ENCODE measurements at regions not wholly inside any gene's neighbourhood (a gene's known extent, or its start where the extent isn't known, plus 50 kb on each side); places are given as distances from the start of the nearest gene placed in this dataset.

DNA sequence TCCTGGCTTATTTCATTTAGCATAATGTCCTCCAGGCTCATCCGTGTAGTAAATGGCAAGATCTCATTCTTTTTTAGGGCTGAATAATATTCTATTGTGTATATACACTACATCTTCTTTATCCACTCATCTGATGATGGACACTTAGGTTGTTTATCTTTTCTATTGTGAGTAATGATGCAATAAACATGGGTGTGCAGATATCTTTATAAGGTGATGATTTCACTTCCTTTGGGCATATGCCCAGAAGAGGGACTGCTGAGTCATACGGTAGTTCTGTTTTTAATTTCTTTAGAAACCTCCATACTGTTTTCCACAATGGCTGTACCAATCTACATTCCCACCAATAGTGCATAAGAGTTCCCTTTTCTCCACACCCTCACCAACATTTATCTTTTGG lies 317.6 kb upstream of the CNKSR2 start:
- no peak for DNase-seq

DNA sequence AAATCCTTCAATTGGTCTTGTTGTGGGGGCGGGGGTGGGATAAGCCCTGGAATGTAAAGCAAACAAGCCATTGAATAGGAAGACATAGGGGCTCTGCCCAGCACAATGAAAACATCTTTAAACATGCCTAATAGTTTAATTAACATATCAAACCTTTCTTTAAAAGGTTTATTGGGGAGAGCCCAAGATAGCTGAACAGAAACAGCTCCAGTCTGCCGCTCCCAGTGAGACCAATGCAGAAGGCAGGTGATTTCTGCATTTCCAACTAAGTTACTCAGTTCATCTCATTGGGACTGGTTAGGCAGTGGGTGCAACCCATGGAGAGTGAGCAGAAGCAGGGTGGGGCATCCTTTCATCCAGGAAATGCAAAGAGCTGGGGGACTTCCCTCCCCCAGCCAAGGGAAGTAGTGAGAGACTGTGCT lies 327.2 kb upstream of the CNKSR2 start:
- DNase-seq = no peak

- DNase-seq = no peak
Measured at GRCh38 chrX:21014326-21014725, 359.9 kb upstream of the CNKSR2 start.

DNA sequence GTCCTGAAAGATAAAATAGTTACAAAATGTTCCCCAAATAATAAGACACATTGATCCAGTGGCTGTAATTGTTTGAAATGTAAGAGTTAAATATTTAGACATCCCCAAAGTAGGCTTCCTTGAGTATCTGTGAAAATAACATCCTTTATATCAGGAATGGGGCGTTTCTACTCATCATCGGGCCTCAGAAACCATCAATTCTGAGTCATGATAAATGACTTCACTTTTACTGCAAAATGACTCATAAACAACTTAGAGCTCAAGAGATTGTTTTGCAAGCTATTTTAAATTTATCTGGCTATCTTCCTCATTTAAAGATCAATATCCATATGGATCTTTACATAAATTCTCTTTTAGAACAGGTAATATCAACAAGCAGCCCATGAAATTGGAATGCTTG lies 369.4 kb upstream of the CNKSR2 start:
- DNase-seq = no peak

- DNase-seq = no peak
Measured at GRCh38 chrX:20995829-20996228, 378.4 kb upstream of the CNKSR2 start.

- DNase-seq = no peak
Measured at GRCh38 chrX:20989361-20989760, 384.9 kb upstream of the CNKSR2 start.

GRCh38 chrX:20988804-20989203 lies 385.4 kb upstream of the CNKSR2 start:
- no peak for DNase-seq

- DNase-seq = no peak
Measured at GRCh38 chrX:20988118-20988517, 386.1 kb upstream of the CNKSR2 start.

DNA sequence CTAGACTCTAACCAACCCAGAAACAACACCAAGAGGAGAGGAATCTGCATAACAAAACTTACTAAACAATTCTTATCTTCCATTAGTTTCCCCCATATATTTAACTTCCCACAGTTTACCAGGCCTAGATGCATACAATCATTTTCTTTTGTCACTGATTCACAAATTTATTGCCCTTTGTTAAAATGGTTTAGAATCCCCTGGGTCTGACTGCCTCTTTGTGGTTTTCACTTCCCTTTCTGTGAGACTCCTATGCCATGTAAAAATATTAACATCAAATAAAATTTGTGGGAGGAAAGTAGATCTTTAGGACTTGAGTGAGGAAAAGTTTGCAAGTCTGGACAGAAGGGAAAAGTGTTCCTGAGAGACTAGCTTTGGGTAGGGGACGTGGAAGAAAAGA lies 393.8 kb upstream of the CNKSR2 start:
- no peak for DNase-seq

- no peak for DNase-seq
Measured at GRCh38 chrX:20974326-20974725, 399.9 kb upstream of the CNKSR2 start.

DNA sequence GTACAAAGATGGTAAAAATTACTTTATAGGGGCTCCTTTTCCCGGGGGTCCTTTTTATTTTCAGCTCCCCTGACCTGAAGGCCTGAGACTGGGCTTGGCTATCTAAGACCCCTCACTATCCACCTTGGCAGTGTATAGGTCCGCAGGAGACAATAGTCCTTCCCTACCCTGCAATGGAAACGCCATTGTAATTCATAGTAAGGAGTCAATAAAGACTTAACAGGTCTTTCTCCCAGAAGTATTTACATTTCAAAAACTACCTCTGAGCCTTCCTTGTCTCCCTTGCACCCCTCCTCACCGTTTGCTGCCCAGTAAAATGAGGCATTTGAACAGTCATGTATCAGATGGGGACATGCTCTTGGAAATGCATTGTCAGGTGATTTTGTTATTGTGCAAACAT lies 401.2 kb upstream of the CNKSR2 start:
- DNase-seq = no peak

GRCh38 chrX:20971250-20971649 lies 403.0 kb upstream of the CNKSR2 start:
- DNase-seq = no peak

DNA sequence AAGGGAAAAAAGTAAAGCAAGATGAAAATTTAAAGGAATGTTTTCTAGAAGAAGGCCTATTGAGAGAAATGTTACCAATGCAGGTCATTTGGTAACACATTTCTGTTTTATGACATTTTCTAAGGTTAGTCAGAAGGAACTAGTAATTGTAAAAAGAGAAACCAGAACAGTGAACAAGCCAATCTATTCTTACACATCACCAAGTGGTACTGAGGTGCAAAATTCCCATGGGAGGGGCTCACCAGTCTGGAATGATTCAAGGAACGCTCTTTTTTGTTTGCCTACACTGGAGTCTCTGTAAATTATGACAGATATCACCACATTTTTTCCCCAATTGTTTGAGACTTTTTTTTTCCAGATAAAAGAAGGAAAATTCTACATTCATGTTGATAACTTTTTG lies 404.7 kb upstream of the CNKSR2 start:
- no peak for DNase-seq

- DNase-seq = peak; percentile 87
Measured at GRCh38 chrX:20968996-20969395, 405.2 kb upstream of the CNKSR2 start.

GRCh38 chrX:20967725-20968124 lies 406.5 kb upstream of the CNKSR2 start:
- no peak for DNase-seq

DNA sequence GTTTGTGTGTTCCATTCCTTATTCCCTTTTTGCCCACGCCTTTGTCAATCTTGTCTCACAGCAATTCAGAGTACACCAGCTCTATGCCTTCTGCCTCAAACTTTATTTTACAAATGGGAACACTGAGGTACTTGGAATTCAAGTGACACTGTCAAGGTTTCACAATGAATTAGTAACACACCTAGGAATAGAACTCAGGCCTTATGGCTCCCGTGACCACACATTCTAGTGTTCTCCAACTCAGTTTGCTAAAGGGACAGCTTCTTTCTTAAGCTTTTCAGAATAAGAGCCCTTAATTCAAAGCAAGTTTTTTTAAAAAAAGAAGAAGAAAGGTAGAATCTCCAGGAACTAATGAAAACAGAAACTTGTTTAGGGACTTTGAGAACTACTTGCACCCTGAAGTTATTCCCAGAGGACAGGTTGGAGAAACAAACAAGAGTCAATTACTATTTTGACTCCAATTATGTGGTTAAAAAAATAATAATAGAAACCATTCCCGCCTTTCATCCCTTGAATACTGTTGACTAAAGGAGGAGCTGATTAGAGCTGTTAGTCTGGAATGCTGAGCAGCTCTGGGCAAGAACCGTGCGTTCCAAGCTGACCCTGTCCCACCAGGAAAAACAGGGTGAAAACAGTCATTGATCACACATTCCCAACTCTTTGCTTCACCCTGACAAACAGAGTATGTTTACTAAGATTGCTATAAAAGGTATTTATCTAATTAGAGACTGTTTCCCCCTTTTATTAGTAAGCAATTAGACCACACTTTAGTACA lies 408.8 kb upstream of the CNKSR2 start:
- peak; percentile 80 for DNase-seq

DNA sequence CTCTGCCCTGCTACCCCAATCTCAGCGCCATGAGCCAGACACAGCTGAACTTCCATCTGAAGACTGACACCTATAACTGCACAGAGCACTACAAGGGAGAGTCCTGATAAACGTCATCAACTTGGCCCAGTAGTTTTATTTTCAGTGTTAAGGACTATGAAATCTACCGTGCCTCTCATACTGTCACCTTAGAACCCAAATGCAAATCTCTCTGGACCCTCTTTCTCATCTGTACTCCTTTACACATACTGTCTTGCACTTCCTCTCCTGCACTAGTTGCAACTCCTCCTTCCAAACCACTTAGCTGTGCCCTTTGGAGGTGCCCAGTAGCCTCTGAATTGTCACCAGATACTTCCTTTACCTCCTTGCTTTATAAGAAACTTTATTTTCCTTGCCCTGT lies 420.2 kb upstream of the CNKSR2 start:
- DNase-seq = no peak

GRCh38 chrX:20952180-20952579 lies 422.0 kb upstream of the CNKSR2 start:
- no peak for DNase-seq

DNA sequence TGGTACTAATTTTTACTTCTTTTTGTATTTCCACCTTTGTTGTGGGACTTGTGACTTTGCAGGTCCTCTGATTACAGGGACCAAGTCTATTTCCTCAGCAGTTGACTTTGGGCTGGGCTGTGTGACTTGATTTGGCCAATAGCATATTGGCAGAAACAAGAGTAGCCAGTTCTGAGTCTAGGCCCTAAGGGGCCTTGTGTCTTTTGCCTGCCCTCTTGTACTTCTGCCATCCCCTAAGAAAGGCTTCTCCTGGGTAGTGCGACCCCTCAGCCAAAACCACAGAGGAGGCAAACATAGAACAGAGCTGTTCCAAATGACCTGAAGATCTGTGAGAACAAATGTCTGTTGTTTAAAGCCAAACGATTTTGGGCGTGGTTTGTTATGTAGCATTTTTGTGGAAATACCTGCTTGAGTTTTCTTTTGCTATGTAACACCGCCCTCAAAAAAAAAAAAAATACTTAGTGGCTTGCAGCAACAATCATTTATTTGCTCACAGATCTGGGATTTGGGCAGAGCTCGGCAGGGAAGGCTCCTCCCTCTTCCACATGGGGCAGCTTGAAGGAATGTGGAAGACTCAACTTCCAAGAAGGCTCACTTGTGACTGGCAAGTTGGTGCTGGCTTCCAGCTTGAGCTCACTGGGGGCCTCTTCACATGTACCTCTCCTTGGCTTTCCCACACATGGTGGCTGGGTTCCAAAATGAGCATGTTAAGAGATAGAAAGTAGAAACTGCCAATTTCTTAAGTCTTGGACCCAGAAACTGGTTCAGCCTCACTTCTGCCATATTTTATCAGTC lies 423.0 kb upstream of the CNKSR2 start:
- peak; percentile 74 for DNase-seq

- peak; percentile 89 for DNase-seq
Measured at GRCh38 chrX:20947411-20947912, 426.8 kb upstream of the CNKSR2 start.

- peak; percentile 56 for DNase-seq
Measured at GRCh38 chrX:20913760-20914159, 460.5 kb upstream of the CNKSR2 start.

- no peak for DNase-seq
Measured at GRCh38 chrX:20906571-20906970, 467.6 kb upstream of the CNKSR2 start.

DNA sequence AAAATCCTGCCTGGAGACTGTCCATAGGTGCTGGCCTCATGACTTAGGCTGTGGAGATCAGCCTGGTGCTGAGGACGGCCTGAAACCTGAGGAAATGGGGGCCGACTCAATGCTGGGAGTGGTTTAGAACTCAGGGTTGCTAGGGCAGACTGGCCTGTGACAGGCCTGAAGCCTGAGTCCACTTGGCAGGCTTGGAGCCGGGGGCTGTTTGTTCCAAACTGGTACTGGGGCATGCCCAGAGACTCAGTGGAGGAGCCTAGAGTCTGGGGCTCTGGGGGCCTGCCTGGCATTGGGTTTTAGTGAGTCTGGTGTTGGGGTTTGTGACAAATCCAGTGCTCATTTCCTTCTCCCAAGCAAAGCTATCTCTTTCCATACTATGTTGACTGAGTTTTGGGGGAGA lies 489.7 kb upstream of the CNKSR2 start:
- no peak for DNase-seq

DNA sequence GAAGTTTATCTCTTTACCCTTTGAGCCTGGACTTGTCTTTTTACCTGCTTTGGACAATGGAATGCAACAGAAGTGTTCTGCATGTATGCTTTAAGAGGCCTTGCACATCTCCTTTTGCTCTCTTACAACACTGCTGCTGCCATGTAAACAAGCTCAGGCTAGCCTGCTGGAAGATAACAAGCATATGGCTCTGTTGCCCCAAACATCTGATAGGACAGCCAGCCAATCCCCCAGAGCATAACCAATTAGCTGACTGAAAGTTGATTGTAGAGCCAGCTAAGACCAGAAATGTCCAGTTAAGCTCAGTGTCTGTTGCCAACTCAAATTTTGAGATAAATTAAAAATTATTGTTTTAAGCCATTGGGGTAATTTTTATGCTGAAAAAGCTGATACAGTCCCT lies 510.6 kb upstream of the CNKSR2 start:
- no peak for DNase-seq
